Muscle of leg (tissue), 3 donors: ENCODE measurements at regions not wholly inside any gene's neighbourhood (a gene's known extent, or its start where the extent isn't known, plus 50 kb on each side); places are given as distances from the start of the nearest gene placed in this dataset.

ENCODE experiments used
- DNase-seq: peaks from one replicate; pipeline ENCODE4 v3.0.0; 2013
- H3K27ac ChIP-seq: one replicate; pipeline ENCODE4 v1.5.1; 2013; ENCODE audit warnings: mild to moderate bottlenecking, low read length, control low read depth
- H3K27me3 ChIP-seq: one replicate; pipeline ENCODE4 v1.6.1; 2013; ENCODE audit warnings: low read length; ENCODE audit not compliant: control insufficient read depth, insufficient read depth
- H3K36me3 ChIP-seq: one replicate; pipeline ENCODE4 v1.6.1; 2013; ENCODE audit warnings: low read length; ENCODE audit not compliant: control insufficient read depth, insufficient read depth
- H3K4me1 ChIP-seq: one replicate; pipeline ENCODE4 v1.6.1; 2013; ENCODE audit warnings: low read length; ENCODE audit not compliant: control insufficient read depth, insufficient read depth
- H3K4me3 ChIP-seq: one replicate; pipeline ENCODE4 v1.5.1; 2013; ENCODE audit warnings: low read length, control low read depth
- H3K9me3 ChIP-seq: replicated peaks from 2 replicates; pipeline ENCODE4 v1.6.1; 2013; ENCODE audit warnings: low read depth, low read length; ENCODE audit not compliant: control insufficient read depth
- WGBS: methylation state at CpG from one replicate; pipeline ENCODE4 v1.1.5; 2013; ENCODE audit warnings: missing lambda C conversion rate; ENCODE audit not compliant: insufficient coverage; 5-methylcytosine and 5-hydroxymethylcytosine counted together

- 56% methylated on average over 5 of the region's 12 CpGs for WGBS
- Histone ChIP-seq H3K36me3 (no peaks in the 10 kb centered on the region), H3K9me3 (no peaks in the 10 kb centered on the region), H3K27ac (no peak overlapping the region), H3K4me3 (no peak overlapping the region), H3K27me3 (no peaks in the 10 kb centered on the region), H3K4me1 (no peaks in the 10 kb centered on the region)
- DNase-seq: peak; percentile 32
These were observed 268.5 kb downstream of the B3GLCT start for GRCh38 chr13:31468114-31468902.

DNA sequence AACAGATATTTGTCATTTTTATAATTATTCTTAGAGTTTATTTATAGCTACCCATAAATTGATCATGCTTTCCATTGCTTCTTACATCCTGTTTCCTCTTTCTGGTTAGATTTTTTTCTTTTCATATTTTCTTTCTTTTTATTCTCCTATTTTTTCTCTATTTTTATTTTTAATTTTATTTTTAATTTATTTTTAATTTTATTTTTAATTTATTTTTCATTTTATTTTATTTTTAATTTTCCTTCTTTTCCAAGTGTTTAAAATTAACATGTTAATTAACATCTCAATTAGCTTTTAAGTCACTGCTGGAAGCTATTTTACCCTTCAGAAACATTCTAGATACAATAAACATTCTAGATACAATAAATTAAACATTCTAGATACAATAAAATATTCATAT is 269.6 kb downstream of the B3GLCT start:
- no peak overlapping the region for H3K4me3 ChIP-seq
- DNase-seq: no peak
- no peaks in the 10 kb centered on the region for H3K27me3 ChIP-seq
- no peaks in the 10 kb centered on the region for H3K4me1 ChIP-seq
- H3K9me3 ChIP-seq: no peaks in the 10 kb centered on the region
- H3K27ac ChIP-seq: no peak overlapping the region
- H3K36me3 ChIP-seq: no peaks in the 10 kb centered on the region

DNA sequence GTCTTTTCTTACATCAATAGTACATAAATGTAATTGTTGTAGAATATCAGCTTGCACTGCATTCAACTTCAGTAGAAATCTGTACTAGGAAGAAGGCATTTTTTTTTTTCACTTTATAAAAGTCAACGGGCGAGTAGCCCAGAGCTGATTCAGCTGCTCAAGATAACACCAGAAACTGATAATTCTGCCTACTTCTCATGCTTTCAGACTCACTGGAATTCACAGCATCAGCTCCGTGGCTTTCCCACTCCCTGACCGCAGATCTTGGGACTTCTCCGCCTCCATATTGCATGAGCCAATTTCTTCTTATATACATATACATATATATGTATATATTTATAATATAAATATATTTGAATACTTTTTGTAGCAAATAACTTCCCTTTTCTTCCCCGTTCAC is 263.1 kb upstream of the RXFP2 start:
- H3K4me1 ChIP-seq: no peaks in the 10 kb centered on the region
- no peak overlapping the region for H3K4me3 ChIP-seq
- H3K27me3 ChIP-seq: no peaks in the 10 kb centered on the region
- 0% methylated on average over 2 of the region's 6 CpGs for WGBS
- no peaks in the 10 kb centered on the region for H3K9me3 ChIP-seq
- DNase-seq: peak; percentile 33
- H3K36me3 ChIP-seq: no peaks in the 10 kb centered on the region
- H3K27ac ChIP-seq: no peak overlapping the region

- no peaks in the 10 kb centered on the region for H3K36me3 ChIP-seq
- peak; percentile 50 for DNase-seq
- H3K4me3 ChIP-seq: no peak overlapping the region
- no peaks in the 10 kb centered on the region for H3K27me3 ChIP-seq
- no peak overlapping the region for H3K27ac ChIP-seq
- H3K9me3 ChIP-seq: no peaks in the 10 kb centered on the region
- no CpG with 5 or more reads among the region's 2 CpGs for WGBS
- no peaks in the 10 kb centered on the region for H3K4me1 ChIP-seq
These were observed 262.6 kb upstream of the RXFP2 start for GRCh38 chr13:31476753-31477152.

GRCh38 chr13:31477961-31478360 is 261.4 kb upstream of the RXFP2 start:
- Histone ChIP-seq H3K27ac (no peak overlapping the region), H3K4me3 (no peak overlapping the region), H3K27me3 (no peaks in the 10 kb centered on the region), H3K36me3 (no peaks in the 10 kb centered on the region), H3K4me1 (no peaks in the 10 kb centered on the region), H3K9me3 (no peaks in the 10 kb centered on the region)
- 100% methylated on average over 1 of the region's 3 CpGs for WGBS
- no peak for DNase-seq

DNA sequence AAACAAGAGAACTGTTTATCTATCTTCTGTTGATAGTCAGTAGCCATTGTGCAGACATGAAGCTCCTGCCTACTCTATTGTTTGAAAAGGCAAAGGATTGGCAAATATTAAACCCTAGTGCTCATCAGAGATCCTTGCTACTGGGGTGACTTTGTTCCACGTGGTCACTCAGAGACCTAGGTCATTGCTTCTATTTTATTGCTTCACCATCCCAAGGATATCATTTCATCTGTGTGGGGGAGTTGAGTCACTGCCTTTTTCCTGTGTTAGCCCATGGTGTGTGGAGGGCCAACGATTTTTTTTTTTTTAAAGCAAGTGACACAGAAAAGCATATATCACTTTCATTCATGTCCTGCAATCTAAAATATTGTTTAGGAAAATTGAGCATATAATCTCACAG is 254.1 kb upstream of the RXFP2 start:
- H3K4me1 ChIP-seq: no peaks in the 10 kb centered on the region
- H3K27ac ChIP-seq: no peak overlapping the region
- WGBS: no CpG with 5 or more reads among the region's 2 CpGs

DNA sequence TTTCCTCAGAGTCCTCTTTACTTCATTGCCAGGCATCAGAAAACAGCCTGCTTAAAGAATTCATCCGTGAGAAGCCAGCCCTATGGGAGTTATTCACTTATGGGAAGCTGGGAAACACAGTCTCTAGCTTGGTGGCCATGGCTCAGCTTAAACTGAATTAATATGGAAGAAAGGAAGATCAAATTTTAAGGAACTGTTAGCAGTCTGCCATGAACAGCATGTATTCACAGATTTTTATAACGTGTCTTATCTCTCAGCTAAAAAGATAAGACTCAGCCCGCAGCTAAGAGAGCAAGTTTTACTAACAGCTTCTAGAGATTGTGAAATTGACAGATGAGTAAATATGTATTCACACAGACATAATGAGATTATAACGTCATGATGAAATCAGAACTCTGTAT is 253.7 kb upstream of the RXFP2 start:
- no peak overlapping the region for H3K4me3 ChIP-seq
- no peaks in the 10 kb centered on the region for H3K9me3 ChIP-seq
- no peaks in the 10 kb centered on the region for H3K36me3 ChIP-seq
- H3K27me3 ChIP-seq: no peaks in the 10 kb centered on the region
- no peak overlapping the region for H3K27ac ChIP-seq
- H3K4me1 ChIP-seq: no peaks in the 10 kb centered on the region
- WGBS: no CpG with 5 or more reads among the region's 4 CpGs
- peak; percentile 35 for DNase-seq

More for the DNA sequence above, 254.1 kb upstream of the RXFP2 start:
- Histone ChIP-seq H3K36me3 (no peaks in the 10 kb centered on the region), H3K27me3 (no peaks in the 10 kb centered on the region), H3K4me3 (no peak overlapping the region), H3K9me3 (no peaks in the 10 kb centered on the region)
- DNase-seq: no peak

GRCh38 chr13:31495336-31495735 is 244.0 kb upstream of the RXFP2 start:
- Histone ChIP-seq H3K4me3 (no peak overlapping the region), H3K27ac (no peak overlapping the region), H3K27me3 (no peaks in the 10 kb centered on the region), H3K9me3 (peaks cover 2% of the 10 kb centered on the region), H3K4me1 (no peaks in the 10 kb centered on the region), H3K36me3 (no peaks in the 10 kb centered on the region)
- DNase-seq: no peak
- WGBS: no CpG with 5 or more reads among the region's 4 CpGs

DNA sequence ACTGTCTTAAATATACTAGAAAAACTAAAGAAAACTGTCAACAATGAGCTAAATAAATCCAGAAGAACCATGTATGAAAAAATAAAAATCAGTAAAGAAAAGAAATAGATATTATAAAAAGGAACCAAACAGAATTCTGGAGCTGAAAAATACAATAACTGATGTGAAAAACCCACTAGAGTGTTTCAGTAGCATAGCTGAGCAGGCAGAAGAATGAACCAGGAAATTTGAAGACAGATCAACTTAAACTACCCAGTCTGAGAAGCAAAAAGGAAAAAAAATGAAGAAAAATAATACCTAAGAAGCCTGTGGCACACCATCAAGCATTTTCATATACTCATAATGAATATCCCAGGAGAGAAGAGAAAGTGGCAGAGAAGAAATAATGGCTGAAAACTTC is 240.1 kb upstream of the RXFP2 start:
- H3K36me3 ChIP-seq: no peaks in the 10 kb centered on the region
- DNase-seq: no peak
- H3K4me3 ChIP-seq: no peak overlapping the region
- H3K9me3 ChIP-seq: peaks cover 2% of the 10 kb centered on the region
- no peaks in the 10 kb centered on the region for H3K4me1 ChIP-seq
- no peaks in the 10 kb centered on the region for H3K27me3 ChIP-seq
- no peak overlapping the region for H3K27ac ChIP-seq

- no peak overlapping the region for H3K4me3 ChIP-seq
- WGBS: 65% methylated on average over 2 of the region's 3 CpGs
These were observed 235.7 kb upstream of the RXFP2 start for GRCh38 chr13:31503626-31504025.

GRCh38 chr13:31504918-31505317 is 234.4 kb upstream of the RXFP2 start:
- H3K4me3 ChIP-seq: no peak overlapping the region
- peaks cover 2% of the 10 kb centered on the region for H3K9me3 ChIP-seq
- no peaks in the 10 kb centered on the region for H3K36me3 ChIP-seq
- no peak for DNase-seq
- H3K27ac ChIP-seq: no peak overlapping the region
- H3K4me1 ChIP-seq: no peaks in the 10 kb centered on the region
- no peaks in the 10 kb centered on the region for H3K27me3 ChIP-seq
- no CpG with 5 or more reads among the region's 3 CpGs for WGBS

More at GRCh38 chr13:31503626-31504025, 235.7 kb upstream of the RXFP2 start:
- DNase-seq: no peak
- Histone ChIP-seq H3K36me3 (no peaks in the 10 kb centered on the region), H3K4me1 (no peaks in the 10 kb centered on the region), H3K9me3 (peaks cover 2% of the 10 kb centered on the region), H3K27me3 (no peaks in the 10 kb centered on the region), H3K27ac (no peak overlapping the region)
